Embryonic facial prominence (tissue), 1 donor: ENCODE measurements at regions not wholly inside any gene's neighbourhood (a gene's known extent, or its start where the extent isn't known, plus 50 kb on each side); places are given as distances from the start of the nearest gene placed in this dataset.

Experiments
- DNase-seq: peaks from one replicate; pipeline ENCODE4 v3.0.0-alpha.2; 2016; ENCODE audit errors: extremely low spot score

GRCh38 chr16:51392521-51393187, 241.6 kb upstream of the SALL1 start:
- no peak for DNase-seq

- no peak for DNase-seq
These were observed 240.9 kb upstream of the SALL1 start for GRCh38 chr16:51391798-51392511.

GRCh38 chr16:51390877-51391276, 239.8 kb upstream of the SALL1 start:
- no peak for DNase-seq

- DNase-seq = no peak
These were observed 238.8 kb upstream of the SALL1 start for GRCh38 chr16:51389881-51390280.

GRCh38 chr16:51388516-51388951, 237.5 kb upstream of the SALL1 start:
- DNase-seq = no peak

- no peak for DNase-seq
These were observed 232.8 kb upstream of the SALL1 start for GRCh38 chr16:51383909-51384308.

GRCh38 chr16:51382940-51383339, 231.9 kb upstream of the SALL1 start:
- DNase-seq = no peak

- no peak for DNase-seq
These were observed 231.1 kb upstream of the SALL1 start for GRCh38 chr16:51382211-51382610.

GRCh38 chr16:51376080-51376479, 225.0 kb upstream of the SALL1 start:
- DNase-seq = no peak

GRCh38 chr16:51374790-51375189, 223.7 kb upstream of the SALL1 start:
- no peak for DNase-seq

- DNase-seq = no peak
These were observed 223.3 kb upstream of the SALL1 start for GRCh38 chr16:51374346-51374745.

GRCh38 chr16:51365715-51366114, 214.6 kb upstream of the SALL1 start:
- DNase-seq = no peak

- no peak for DNase-seq
These were observed 208.3 kb upstream of the SALL1 start for GRCh38 chr16:51359141-51359955.

- DNase-seq = no peak
These were observed 206.8 kb upstream of the SALL1 start for GRCh38 chr16:51357839-51358238.

- no peak for DNase-seq
These were observed 204.8 kb upstream of the SALL1 start for GRCh38 chr16:51355875-51356274.

- DNase-seq = no peak
These were observed 204.1 kb upstream of the SALL1 start for GRCh38 chr16:51355195-51355594.

GRCh38 chr16:51353055-51353454, 202.0 kb upstream of the SALL1 start:
- no peak for DNase-seq

- DNase-seq = no peak
These were observed 198.6 kb upstream of the SALL1 start for GRCh38 chr16:51349626-51350025.

- no peak for DNase-seq
These were observed 192.3 kb upstream of the SALL1 start for GRCh38 chr16:51343411-51343810.

- DNase-seq = no peak
These were observed 190.1 kb upstream of the SALL1 start for GRCh38 chr16:51341204-51341603.

- no peak for DNase-seq
These were observed 186.6 kb upstream of the SALL1 start for GRCh38 chr16:51337662-51338061.

GRCh38 chr16:51328733-51329132, 177.7 kb upstream of the SALL1 start:
- no peak for DNase-seq

GRCh38 chr16:51327001-51327400, 175.9 kb upstream of the SALL1 start:
- no peak for DNase-seq
